Stomach (tissue), 4 donors: ENCODE measurements at regions not wholly inside any gene's neighbourhood (a gene's known extent, or its start where the extent isn't known, plus 50 kb on each side); places are given as distances from the start of the nearest gene placed in this dataset.

Experiments
- CTCF ChIP-seq, 7 experiments: fragments of 450-650 bp in 4 of 7; fragments of 200-600 bp in 3 of 7; sonication (generic) in 3 of 7; IDR thresholded peaks; one replicate each; pipeline ENCODE4 v1.5.1; 2016 to 2019; ENCODE audit warnings: antibody characterized with exemption in 7 of 7, control low read depth in 2 of 7, mild to moderate bottlenecking in 1 of 7
- POLR2A ChIP-seq, 4 donors: fragments of 450-650 bp; IDR thresholded peaks; one replicate each; pipeline ENCODE4 v1.6.1; 2016; ENCODE audit warnings: antibody characterized with exemption in 4 of 4, control low read depth in 2 of 4, mild to moderate bottlenecking in 1 of 4, moderate library complexity in 1 of 4

GRCh38 chr9:29150606-29151005, 1577.3 kb upstream of the C9orf72 start:
- no peak for TF ChIP-seq CTCF (IDR thresholded peaks at IDR 0.05)
- no peak for TF ChIP-seq POLR2A (IDR thresholded peaks at IDR 0.05)
